IMR-90 (cell line): ENCODE measurements at regions not wholly inside any gene's neighbourhood (a gene's known extent, or its start where the extent isn't known, plus 50 kb on each side); places are given as distances from the start of the nearest gene placed in this dataset.
"Not testable (repeated sequence)": the region's sequence is repeated elsewhere in the genome, so short reads cannot be mapped to it uniquely, and the experiment has no call there.

Source experiments
- ATAC-seq: fragments of 200-7000 bp; cut with Tn5 transposase; 2 replicates; pipeline ENCODE4 v1.9.1; 2020; ENCODE audit warnings: low read depth, mild to moderate bottlenecking, moderate library complexity
- BruUV-seq: library from RNA; stranded (reverse); fragments of 400-500 nt; replicated peaks from 2 replicates; lab custom pipeline; 2021; lab: Mats Ljungman, UMichigan
- CTCF ChIA-PET: fragments of 300-600 bp; formaldehyde crosslinking; extraction: SDS; loops from one replicate; lab custom pipeline; 2021; ENCODE audit warnings: antibody characterized with exemption; lab: Yijun Ruan, JAX
- POLR2A ChIA-PET: fragments of 300-600 bp; sonication (Branson Sonifier 250); formaldehyde crosslinking; loops from one replicate; lab custom pipeline; 2022; ENCODE audit warnings: antibody characterized with exemption; ENCODE audit not compliant: unreplicated experiment; lab: Charles Lee
- DNase-seq: peaks from one replicate; pipeline ENCODE4 v3.0.0; 2013
- H2AFZ ChIP-seq: replicated peaks from 2 replicates; pipeline ENCODE3; 2013; ENCODE audit warnings: low read length, mild to moderate bottlenecking; ENCODE audit not compliant: poor library complexity
- H2AK5ac ChIP-seq: 2 replicates; pipeline ENCODE4 v1.6.1; 2013; ENCODE audit warnings: low read depth, low read length, inconsistent platforms
- H2AK9ac ChIP-seq: replicated peaks from 2 replicates; pipeline ENCODE3; 2013; ENCODE audit warnings: mild to moderate bottlenecking, low read depth, low read length, moderate library complexity; ENCODE audit not compliant: poor library complexity
- H2BK120ac ChIP-seq: 2 replicates; pipeline ENCODE4 v1.6.1; 2013; ENCODE audit warnings: low read depth, low read length, inconsistent platforms
- H2BK15ac ChIP-seq: 3 replicates; pipeline ENCODE4 v1.6.1; 2013; ENCODE audit warnings: low read depth, low read length, inconsistent platforms
- H2BK20ac ChIP-seq: 2 replicates; pipeline ENCODE4 v1.6.1; 2013; ENCODE audit warnings: low read depth, mild to moderate bottlenecking, inconsistent platforms, low read length, moderate library complexity
- H2BK5ac ChIP-seq: 2 replicates; pipeline ENCODE4 v1.6.1; 2013; ENCODE audit warnings: mild to moderate bottlenecking, low read depth, low read length, inconsistent platforms; ENCODE audit not compliant: poor library complexity, severe bottlenecking
- H3K14ac ChIP-seq: replicated peaks from 2 replicates; pipeline ENCODE4 v1.6.1; 2013; ENCODE audit warnings: low read depth, low read length, inconsistent platforms
- H3K18ac ChIP-seq: 2 replicates; pipeline ENCODE4 v1.6.1; 2013; ENCODE audit warnings: low read depth, low read length, control low read depth
- H3K23ac ChIP-seq: 2 replicates; pipeline ENCODE4 v1.6.1; 2013; ENCODE audit warnings: low read depth, low read length, inconsistent platforms
- H3K27ac ChIP-seq: 2 replicates; pipeline ENCODE4 v1.5.1; 2013; ENCODE audit warnings: mild to moderate bottlenecking, control low read depth, low read length; ENCODE audit not compliant: insufficient read depth
- H3K27me3 ChIP-seq: 2 replicates; pipeline ENCODE4 v1.6.1; 2013; ENCODE audit warnings: low read length; ENCODE audit not compliant: control insufficient read depth, insufficient read depth
- H3K36me3 ChIP-seq: 2 replicates; pipeline ENCODE4 v1.6.1; 2013; ENCODE audit warnings: low read length, mixed read lengths; ENCODE audit not compliant: control insufficient read depth, insufficient read depth
- H3K4ac ChIP-seq: 2 replicates; pipeline ENCODE4 v1.6.1; 2013; ENCODE audit warnings: low read depth, low read length, inconsistent platforms
- H3K4me1 ChIP-seq: 2 replicates; pipeline ENCODE4 v1.6.1; 2013; ENCODE audit warnings: low read length, mixed read lengths; ENCODE audit not compliant: control insufficient read depth, insufficient read depth
- H3K4me2 ChIP-seq: 2 replicates; pipeline ENCODE4 v1.6.1; 2013; ENCODE audit warnings: low read depth, mild to moderate bottlenecking, control low read depth, low read length, moderate library complexity
- H3K4me3 ChIP-seq: 2 replicates; pipeline ENCODE4 v1.5.1; 2013; ENCODE audit warnings: low read depth, mild to moderate bottlenecking, control low read depth, low read length, moderate library complexity; ENCODE audit not compliant: insufficient read depth
- H3K56ac ChIP-seq: 2 replicates; pipeline ENCODE4 v1.6.1; 2013; ENCODE audit warnings: low read length, inconsistent platforms; ENCODE audit not compliant: insufficient read depth; ENCODE audit errors: extremely low read depth
- H3K79me1 ChIP-seq, 2 experiments: 2 replicates each; pipeline ENCODE4 v1.6.1; 2013; ENCODE audit warnings: low read length in 2 of 2, inconsistent platforms in 1 of 2, low read depth in 1 of 2
- H3K9ac ChIP-seq: 2 replicates; pipeline ENCODE4 v1.6.1; 2013; ENCODE audit warnings: low read depth, low read length, control low read depth
- H3K9me1 ChIP-seq: 2 replicates; pipeline ENCODE4 v1.6.1; 2013; ENCODE audit warnings: low read length, inconsistent platforms; ENCODE audit not compliant: insufficient read depth
- H3K9me3 ChIP-seq: 2 replicates; pipeline ENCODE4 v1.6.1; 2013; ENCODE audit warnings: low read length; ENCODE audit not compliant: control insufficient read depth, insufficient read depth
- H4K20me1 ChIP-seq: 2 replicates; pipeline ENCODE4 v1.6.1; 2013; ENCODE audit warnings: low read length, inconsistent platforms; ENCODE audit not compliant: insufficient read depth
- H4K5ac ChIP-seq: 2 replicates; pipeline ENCODE4 v1.6.1; 2013; ENCODE audit warnings: mild to moderate bottlenecking, low read depth, low read length, control low read depth
- H4K8ac ChIP-seq, 2 experiments: 2 replicates each; pipeline ENCODE4 v1.6.1; 2013; ENCODE audit warnings: low read depth in 2 of 2, low read length in 2 of 2, control low read depth in 1 of 2, inconsistent platforms in 1 of 2
- H4K91ac ChIP-seq: 2 replicates; pipeline ENCODE4 v1.6.1; 2013; ENCODE audit warnings: low read depth, low read length, inconsistent platforms; ENCODE audit not compliant: insufficient read depth
- CHD1 ChIP-seq: IDR thresholded peaks from 2 replicates; pipeline ENCODE4 v1.6.1; 2012; ENCODE audit warnings: low read depth, low read length, improper control_type of control experiment
- USF2 ChIP-seq: fragments of 150-350 bp; IDR thresholded peaks from 2 replicates; pipeline ENCODE4 v1.6.1; 2017; ENCODE audit warnings: mild to moderate bottlenecking, antibody characterized with exemption, low read length, low read depth
- whole genome bisulfite sequencing, 2 experiments: methylation state at CpG; one replicate each; pipeline versions ENCODE4 v1.1.5 to v1.1.7; 2013; ENCODE audit warnings: missing lambda C conversion rate in 2 of 2; ENCODE audit not compliant: insufficient read length in 1 of 2; ENCODE audit errors: extremely low coverage in 2 of 2; 5-methylcytosine and 5-hydroxymethylcytosine counted together
- dilution Hi-C: fragments of 300-500 bp; cut with HindIII; formaldehyde crosslinking; loops from one replicate; pipeline ENCODE4 v1.14.3; 2018; ENCODE audit warnings: low sequenced_read_pairs; ENCODE audit not compliant: unreplicated experiment
- in situ Hi-C: fragments of 300-500 bp; cut with MboI; formaldehyde crosslinking; loops from 3 replicates; pipeline ENCODE4 v1.14.3; 2019; ENCODE audit warnings: low sequenced_read_pairs, inconsistent platforms, mixed read lengths
- intact Hi-C: fragments of 100-400 bp; cut with micrococcal nuclease; formaldehyde crosslinking; loops from 2 replicates; pipeline ENCODE4 v1.10.0; 2022

GRCh38 chr2:13354031-13354430, 637.3 kb downstream of the TRIB2 start:
- Histone ChIP-seq H3K4me2 (no peak overlapping the region), H4K91ac (no peak overlapping the region), H3K79me1 (no peaks in the 10 kb centered on the region), H4K5ac (no peak overlapping the region), H2AK9ac (no peak overlapping the region), H3K23ac (no peak overlapping the region), H3K4me3 (no peak overlapping the region), H2BK20ac (no peak overlapping the region), H4K8ac (no peak overlapping the region), H2BK5ac (no peak overlapping the region), H3K9ac (no peak overlapping the region), H3K4me1 (no peaks in the 10 kb centered on the region), H3K36me3 (no peaks in the 10 kb centered on the region), H3K14ac (no peak overlapping the region), H2AFZ (no peak overlapping the region), H3K9me1 (no peaks in the 10 kb centered on the region), H2AK5ac (no peak overlapping the region), H3K18ac (no peak overlapping the region), H3K4ac (no peak overlapping the region), H2BK120ac (no peak overlapping the region), H3K56ac (no peak overlapping the region), H3K27me3 (no peaks in the 10 kb centered on the region), H3K27ac (no peak overlapping the region), H3K9me3 (peaks cover 17% of the 10 kb centered on the region), H2BK15ac (no peak overlapping the region), H4K20me1 (no peaks in the 10 kb centered on the region)
- no TSS peak for BruUV-seq
- DNase-seq (no peak), ATAC-seq (no peak)
- dilution Hi-C loops, result no loop called here
- TF ChIP-seq CHD1 (no peak), USF2 (no peak)
- intact Hi-C loops, result no loop called here
- in situ Hi-C loops, result no loop called here
- ChIA-PET CTCF (no interaction called here), POLR2A (no interaction called here)

DNA sequence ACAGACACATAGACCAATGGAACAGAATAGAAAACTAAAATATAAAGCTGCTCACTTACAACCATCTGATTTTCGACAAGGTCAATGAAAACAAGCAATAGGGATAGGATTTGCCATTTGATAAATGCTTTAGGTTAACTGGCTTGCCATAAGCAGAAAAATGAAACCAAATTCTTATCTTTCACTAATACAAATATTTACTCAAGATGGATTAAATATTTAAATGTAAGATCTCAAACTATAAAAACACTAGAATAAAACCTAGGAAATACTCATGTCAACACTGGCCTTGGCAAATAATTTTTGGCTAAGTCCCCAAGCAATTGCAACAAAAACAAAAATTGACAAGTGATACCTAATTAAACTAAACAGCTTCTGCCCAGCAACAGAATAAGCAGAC, 665.2 kb downstream of the TRIB2 start:
- H2BK20ac ChIP-seq, H4K20me1 ChIP-seq, H2AK9ac ChIP-seq, H3K36me3 ChIP-seq, dilution Hi-C loops, H3K4me3 ChIP-seq, H2AK5ac ChIP-seq, H3K18ac ChIP-seq, H4K8ac ChIP-seq, POLR2A ChIA-PET, DNase-seq, H2BK5ac ChIP-seq, H3K9me3 ChIP-seq, H2AFZ ChIP-seq, intact Hi-C loops, H3K27ac ChIP-seq, H3K4me2 ChIP-seq, H3K4me1 ChIP-seq, H2BK15ac ChIP-seq, H3K27me3 ChIP-seq, H4K5ac ChIP-seq, H3K14ac ChIP-seq, H3K23ac ChIP-seq, H3K9me1 ChIP-seq, H3K79me1 ChIP-seq, H3K4ac ChIP-seq, BruUV-seq, ATAC-seq, H3K56ac ChIP-seq, H2BK120ac ChIP-seq, in situ Hi-C loops, H4K91ac ChIP-seq, H3K9ac ChIP-seq: not testable (repeated sequence)
- no CpG with 5 or more reads among the region's 1 CpG for WGBS, 2 experiments
- CTCF ChIA-PET, result interaction anchor here (0.7 kb wide), 1 partner anchor 223 kb away, joined by 3 read pairs; no protein-coding TSS in a partner anchor
